ENCODE measurements at regions not wholly inside any gene's neighbourhood (a gene's known extent, or its start where the extent isn't known, plus 50 kb on each side); places are given as distances from the start of the nearest gene placed in this dataset.

GRCh38 chr4:126991965-126992364 lies 640.8 kb upstream of the INTU start:
- Histone ChIP-seq H2AFZ (ENCODE audit: control insufficient read depth, low read depth, low read length) (no peak overlapping the region), H4K20me1 (ENCODE audit: control insufficient read depth, insufficient read depth) (no peaks in the 10 kb centered on the region), H3K4me3 (no peak overlapping the region), H3K4me1 (ENCODE audit: control insufficient read depth, insufficient read depth, low read length) (no peaks in the 10 kb centered on the region), H3K27me3 (replicated peaks in 1 of 2; ENCODE audit: control insufficient read depth in 2 of 2, insufficient read depth in 2 of 2, low read length in 1 of 2) (no peaks in the 10 kb centered on the region), H3K9me3 (replicated peaks; ENCODE audit: control insufficient read depth, insufficient read depth, low read length) (no peaks in the 10 kb centered on the region), H3K9ac (ENCODE audit: control insufficient read depth, insufficient read depth, low read length) (no peak overlapping the region), H3K36me3 (ENCODE audit: control insufficient read depth in 2 of 2, insufficient read depth in 2 of 2, low read length in 1 of 2) (no peaks in the 10 kb centered on the region), H3K27ac (ENCODE audit: control insufficient read depth, insufficient read depth) (no peak overlapping the region), H3K4me2 (ENCODE audit: control insufficient read depth, insufficient read depth) (no peak overlapping the region), H3K79me2 (ENCODE audit: control insufficient read depth, insufficient read depth, low read length) (no peaks in the 10 kb centered on the region)
- intact Hi-C loops (cut with micrococcal nuclease; ENCODE audit: unreplicated experiment) (no loop called here), in situ Hi-C loops (cut with MboI) (no loop called here)
- RAD21 ChIA-PET (ENCODE audit: unreplicated experiment): no interaction called here
- CTCF ChIA-PET: no interaction called here
- BruUV-seq (replicated peaks): no TSS peak
- FAIRE-seq (no peak), DNase-seq (ENCODE audit: low read depth, low spot score) (no peak), ATAC-seq (no peak)
- 0% methylated on average over 1 of the region's 1 CpG for WGBS (ENCODE audit: insufficient coverage, insufficient replicate concordance, low lambda C conversion rate, missing lambda C conversion rate)
- POLR2A ChIA-PET: no interaction called here
- SMC1A ChIA-PET (ENCODE audit: uncharacterized antibody, unreplicated experiment): interaction anchor here (0.7 kb wide), 1 partner anchor 46 kb away, joined by 3 read pairs; no protein-coding TSS in a partner anchor
- TF ChIP-seq POU2F2 (IDR thresholded peaks at IDR 0.05; ENCODE audit: borderline replicate concordance, low read depth, low read length) (no peak), ZBTB33 (IDR thresholded peaks at IDR 0.05) (no peak), EP300 (IDR thresholded peaks at IDR 0.05; ENCODE audit: borderline replicate concordance in 1 of 2, control insufficient read depth in 1 of 2, low read depth in 2 of 2, low read length in 2 of 2) (no peak), STAT3 (IDR thresholded peaks at IDR 0.05; ENCODE audit: low read depth, low read length) (no peak), TCF12 (IDR thresholded peaks at IDR 0.05; ENCODE audit: low read depth, low read length) (no peak), ZBTB11 (CRISPR knock-in tag; IDR thresholded peaks at IDR 0.05) (no peak), ZNF217 (IDR thresholded peaks at IDR 0.05) (no peak), ZNF622 (IDR thresholded peaks at IDR 0.05) (no peak), IRF3 (IDR thresholded peaks at IDR 0.05) (no peak), BCLAF1 (IDR thresholded peaks at IDR 0.05) (no peak)
